ENCODE measurements at regions not wholly inside any gene's neighbourhood (a gene's known extent, or its start where the extent isn't known, plus 50 kb on each side); places are given as distances from the start of the nearest gene placed in this dataset.

DNA sequence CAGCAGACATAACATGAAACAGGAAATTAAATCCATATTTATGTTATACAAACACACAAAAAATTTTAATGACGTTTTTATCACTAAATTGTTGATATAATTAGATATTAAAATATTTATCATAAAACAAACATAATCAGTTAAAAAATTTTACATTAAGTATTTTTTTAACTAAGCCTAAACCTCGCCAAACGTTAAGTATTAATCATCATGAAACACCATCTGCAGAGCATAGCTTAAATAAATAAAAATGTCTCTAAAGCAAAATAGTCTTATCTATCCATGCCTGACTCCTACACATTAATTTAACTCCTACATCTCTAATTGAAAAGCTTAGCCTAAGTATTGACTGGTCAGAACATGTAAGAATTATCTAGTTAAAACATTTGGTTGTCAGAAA lies 271.6 kb upstream of the RND3 start:
- no peaks in the 10 kb centered on the region for H4K20me1 ChIP-seq (replicated peaks; ENCODE audit: insufficient read depth)
- Mint-ChIP-seq H3K27me3 (ENCODE audit: insufficient read depth, low read depth, poor library complexity) (no peaks in the 10 kb centered on the region), H3K4me3 (no peak overlapping the region), H3K4me1 (peaks cover 16% of the 10 kb centered on the region), H3K9me3 (peaks cover 11% of the 10 kb centered on the region; the same call in 2 of the 3 replicates), H3K27ac (peak overlapping the region; percentile 36; the same call in 1 of the 2 replicates), H3K36me3 (ENCODE audit: low read depth) (peaks cover 32% of the 10 kb centered on the region)
- H3K79me2 ChIP-seq (replicated peaks; ENCODE audit: insufficient read depth) = no peaks in the 10 kb centered on the region
- ATAC-seq (no peak), DNase-seq (ENCODE audit: low spot score) (no peak)
- H3K27me3 ChIP-seq (ENCODE audit: insufficient read depth) = no peaks in the 10 kb centered on the region
- H3K36me3 ChIP-seq (ENCODE audit: insufficient read depth) = no peaks in the 10 kb centered on the region
- H3K4me3 ChIP-seq = no peak overlapping the region
- no peak overlapping the region for H3K4me2 ChIP-seq
- H2AFZ ChIP-seq = no peak overlapping the region
- H3F3A ChIP-seq (replicated peaks; ENCODE audit: low read depth) = no peaks in the 10 kb centered on the region
- no peak overlapping the region for H3K27ac ChIP-seq (ENCODE audit: low read depth)
- H3K4me1 ChIP-seq (ENCODE audit: insufficient read depth) = peaks cover 14% of the 10 kb centered on the region
- TF ChIP-seq CREB1 (CRISPR knock-in tag; IDR thresholded peaks at IDR 0.05; ENCODE audit: low read depth) = no peak
- no peak for TF ChIP-seq NANOG (IDR thresholded peaks at IDR 0.05; ENCODE audit: borderline replicate concordance)
- no peak for TF ChIP-seq ZNF331 (CRISPR knock-in tag; IDR thresholded peaks at IDR 0.05; ENCODE audit: low read depth)
- TF ChIP-seq ZNF114 (CRISPR knock-in tag; IDR thresholded peaks at IDR 0.05) = no peak
- no peak for TF ChIP-seq REST (IDR thresholded peaks at IDR 0.05; ENCODE audit: unreplicated experiment)
- TF ChIP-seq STAT1 (IDR thresholded peaks at IDR 0.05; ENCODE audit: unreplicated experiment) = no peak
- TF ChIP-seq, protein P1, sequence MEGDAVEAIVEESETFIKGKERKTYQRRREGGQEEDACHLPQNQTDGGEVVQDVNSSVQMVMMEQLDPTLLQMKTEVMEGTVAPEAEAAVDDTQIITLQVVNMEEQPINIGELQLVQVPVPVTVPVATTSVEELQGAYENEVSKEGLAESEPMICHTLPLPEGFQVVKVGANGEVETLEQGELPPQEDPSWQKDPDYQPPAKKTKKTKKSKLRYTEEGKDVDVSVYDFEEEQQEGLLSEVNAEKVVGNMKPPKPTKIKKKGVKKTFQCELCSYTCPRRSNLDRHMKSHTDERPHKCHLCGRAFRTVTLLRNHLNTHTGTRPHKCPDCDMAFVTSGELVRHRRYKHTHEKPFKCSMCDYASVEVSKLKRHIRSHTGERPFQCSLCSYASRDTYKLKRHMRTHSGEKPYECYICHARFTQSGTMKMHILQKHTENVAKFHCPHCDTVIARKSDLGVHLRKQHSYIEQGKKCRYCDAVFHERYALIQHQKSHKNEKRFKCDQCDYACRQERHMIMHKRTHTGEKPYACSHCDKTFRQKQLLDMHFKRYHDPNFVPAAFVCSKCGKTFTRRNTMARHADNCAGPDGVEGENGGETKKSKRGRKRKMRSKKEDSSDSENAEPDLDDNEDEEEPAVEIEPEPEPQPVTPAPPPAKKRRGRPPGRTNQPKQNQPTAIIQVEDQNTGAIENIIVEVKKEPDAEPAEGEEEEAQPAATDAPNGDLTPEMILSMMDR (conservative IDR thresholded peaks at IDR 0.05; ENCODE audit: low read depth in 2 of 2) = no peak
- TF ChIP-seq ETS1 (IDR thresholded peaks at IDR 0.05) = no peak
- TF ChIP-seq JUNB (IDR thresholded peaks at IDR 0.05; ENCODE audit: unreplicated experiment) = no peak
- TF ChIP-seq POLR2AphosphoS5 (IDR thresholded peaks at IDR 0.05; ENCODE audit: low read depth) = no peak
- TF ChIP-seq EZH2 (IDR thresholded peaks at IDR 0.05; ENCODE audit: low read depth, unreplicated experiment) = no peak
- TF ChIP-seq, protein P2, sequence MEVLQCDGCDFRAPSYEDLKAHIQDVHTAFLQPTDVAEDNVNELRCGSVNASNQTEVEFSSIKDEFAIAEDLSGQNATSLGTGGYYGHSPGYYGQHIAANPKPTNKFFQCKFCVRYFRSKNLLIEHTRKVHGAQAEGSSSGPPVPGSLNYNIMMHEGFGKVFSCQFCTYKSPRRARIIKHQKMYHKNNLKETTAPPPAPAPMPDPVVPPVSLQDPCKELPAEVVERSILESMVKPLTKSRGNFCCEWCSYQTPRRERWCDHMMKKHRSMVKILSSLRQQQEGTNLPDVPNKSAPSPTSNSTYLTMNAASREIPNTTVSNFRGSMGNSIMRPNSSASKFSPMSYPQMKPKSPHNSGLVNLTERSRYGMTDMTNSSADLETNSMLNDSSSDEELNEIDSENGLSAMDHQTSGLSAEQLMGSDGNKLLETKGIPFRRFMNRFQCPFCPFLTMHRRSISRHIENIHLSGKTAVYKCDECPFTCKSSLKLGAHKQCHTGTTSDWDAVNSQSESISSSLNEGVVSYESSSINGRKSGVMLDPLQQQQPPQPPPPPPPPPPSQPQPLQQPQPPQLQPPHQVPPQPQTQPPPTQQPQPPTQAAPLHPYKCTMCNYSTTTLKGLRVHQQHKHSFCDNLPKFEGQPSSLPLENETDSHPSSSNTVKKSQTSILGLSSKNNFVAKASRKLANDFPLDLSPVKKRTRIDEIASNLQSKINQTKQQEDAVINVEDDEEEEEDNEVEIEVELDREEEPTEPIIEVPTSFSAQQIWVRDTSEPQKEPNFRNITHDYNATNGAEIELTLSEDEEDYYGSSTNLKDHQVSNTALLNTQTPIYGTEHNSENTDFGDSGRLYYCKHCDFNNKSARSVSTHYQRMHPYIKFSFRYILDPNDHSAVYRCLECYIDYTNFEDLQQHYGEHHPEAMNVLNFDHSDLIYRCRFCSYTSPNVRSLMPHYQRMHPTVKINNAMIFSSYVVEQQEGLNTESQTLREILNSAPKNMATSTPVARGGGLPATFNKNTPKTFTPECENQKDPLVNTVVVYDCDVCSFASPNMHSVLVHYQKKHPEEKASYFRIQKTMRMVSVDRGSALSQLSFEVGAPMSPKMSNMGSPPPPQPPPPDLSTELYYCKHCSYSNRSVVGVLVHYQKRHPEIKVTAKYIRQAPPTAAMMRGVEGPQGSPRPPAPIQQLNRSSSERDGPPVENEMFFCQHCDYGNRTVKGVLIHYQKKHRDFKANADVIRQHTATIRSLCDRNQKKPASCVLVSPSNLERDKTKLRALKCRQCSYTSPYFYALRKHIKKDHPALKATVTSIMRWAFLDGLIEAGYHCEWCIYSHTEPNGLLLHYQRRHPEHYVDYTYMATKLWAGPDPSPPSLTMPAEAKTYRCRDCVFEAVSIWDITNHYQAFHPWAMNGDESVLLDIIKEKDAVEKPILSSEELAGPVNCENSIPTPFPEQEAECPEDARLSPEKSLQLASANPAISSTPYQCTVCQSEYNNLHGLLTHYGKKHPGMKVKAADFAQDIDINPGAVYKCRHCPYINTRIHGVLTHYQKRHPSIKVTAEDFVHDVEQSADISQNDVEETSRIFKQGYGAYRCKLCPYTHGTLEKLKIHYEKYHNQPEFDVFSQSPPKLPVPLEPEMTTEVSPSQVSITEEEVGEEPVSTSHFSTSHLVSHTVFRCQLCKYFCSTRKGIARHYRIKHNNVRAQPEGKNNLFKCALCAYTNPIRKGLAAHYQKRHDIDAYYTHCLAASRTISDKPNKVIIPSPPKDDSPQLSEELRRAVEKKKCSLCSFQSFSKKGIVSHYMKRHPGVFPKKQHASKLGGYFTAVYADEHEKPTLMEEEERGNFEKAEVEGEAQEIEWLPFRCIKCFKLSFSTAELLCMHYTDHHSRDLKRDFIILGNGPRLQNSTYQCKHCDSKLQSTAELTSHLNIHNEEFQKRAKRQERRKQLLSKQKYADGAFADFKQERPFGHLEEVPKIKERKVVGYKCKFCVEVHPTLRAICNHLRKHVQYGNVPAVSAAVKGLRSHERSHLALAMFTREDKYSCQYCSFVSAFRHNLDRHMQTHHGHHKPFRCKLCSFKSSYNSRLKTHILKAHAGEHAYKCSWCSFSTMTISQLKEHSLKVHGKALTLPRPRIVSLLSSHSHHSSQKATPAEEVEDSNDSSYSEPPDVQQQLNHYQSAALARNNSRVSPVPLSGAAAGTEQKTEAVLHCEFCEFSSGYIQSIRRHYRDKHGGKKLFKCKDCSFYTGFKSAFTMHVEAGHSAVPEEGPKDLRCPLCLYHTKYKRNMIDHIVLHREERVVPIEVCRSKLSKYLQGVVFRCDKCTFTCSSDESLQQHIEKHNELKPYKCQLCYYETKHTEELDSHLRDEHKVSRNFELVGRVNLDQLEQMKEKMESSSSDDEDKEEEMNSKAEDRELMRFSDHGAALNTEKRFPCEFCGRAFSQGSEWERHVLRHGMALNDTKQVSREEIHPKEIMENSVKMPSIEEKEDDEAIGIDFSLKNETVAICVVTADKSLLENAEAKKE (CRISPR knock-in tag; IDR thresholded peaks at IDR 0.05) = no peak
- no peak for TF ChIP-seq EZH2phosphoT487 (IDR thresholded peaks at IDR 0.05; ENCODE audit: unreplicated experiment)
- peaks cover 20% of the 10 kb centered on the region; the same call in 1 of the 2 replicates for H3K9me2 ChIP-seq (ENCODE audit: insufficient read depth)

All from GM23338 (cell line).